H1 (cell line): ENCODE measurements at regions not wholly inside any gene's neighbourhood (a gene's known extent, or its start where the extent isn't known, plus 50 kb on each side); places are given as distances from the start of the nearest gene placed in this dataset.

ENCODE experiments used
- CTCF ChIA-PET: fragments of 300-600 bp; sonication (Branson Sonifier 250); formaldehyde crosslinking; loops from one replicate; lab custom pipeline; 2021; ENCODE audit not compliant: partially characterized antibody; lab: Charles Lee
- POLR2A ChIA-PET: fragments of 300-600 bp; sonication (Branson Sonifier 250); formaldehyde crosslinking; loops from one replicate; lab custom pipeline; 2021; ENCODE audit warnings: inconsistent platforms; ENCODE audit not compliant: partially characterized antibody; lab: Charles Lee
- DNase-seq, 2 experiments: peaks; one replicate each; pipeline versions ENCODE4 v3.0.0 to v3.0.0-alpha.2; 2010 to 2022; ENCODE audit warnings: low spot score in 2 of 2, low read depth in 1 of 2, mixed read lengths in 1 of 2
- FAIRE-seq: peaks from 2 replicates; lab custom pipeline; 2011; peaks lifted over from hg19 to GRCh38; lab: Jason Lieb, UNC
- H2AFZ ChIP-seq: 2 replicates; pipeline ENCODE4 v1.8.1; 2012; ENCODE audit warnings: low read length, inconsistent platforms
- H2AK5ac ChIP-seq: 2 replicates; pipeline ENCODE4 v1.6.1; 2013; ENCODE audit warnings: low read depth, low read length
- H2BK120ac ChIP-seq: replicated peaks from 2 replicates; pipeline ENCODE3; 2013; ENCODE audit warnings: low read depth, low read length, inconsistent platforms
- H2BK12ac ChIP-seq: 2 replicates; pipeline ENCODE4 v1.6.1; 2013; ENCODE audit warnings: low read depth, low read length
- H2BK15ac ChIP-seq: 2 replicates; pipeline ENCODE4 v1.6.1; 2013; ENCODE audit warnings: low read length
- H2BK20ac ChIP-seq: 2 replicates; pipeline ENCODE4 v1.6.1; 2013; ENCODE audit warnings: low read length
- H2BK5ac ChIP-seq: 2 replicates; pipeline ENCODE4 v1.6.1; 2013; ENCODE audit warnings: low read depth, low read length
- H3K14ac ChIP-seq: 2 replicates; pipeline ENCODE4 v1.6.1; 2013; ENCODE audit warnings: inconsistent platforms; ENCODE audit not compliant: insufficient read length
- H3K18ac ChIP-seq: 2 replicates; pipeline ENCODE4 v1.6.1; 2013; ENCODE audit warnings: low read length; ENCODE audit errors: extremely low read depth
- H3K23ac ChIP-seq: 2 replicates; pipeline ENCODE4 v1.6.1; 2013; ENCODE audit warnings: inconsistent platforms; ENCODE audit not compliant: insufficient read length
- H3K23me2 ChIP-seq: 2 replicates; pipeline ENCODE4 v1.6.1; 2013; ENCODE audit warnings: low read depth, low read length
- H3K27ac ChIP-seq: 2 replicates; pipeline ENCODE4 v1.6.1; 2011; ENCODE audit warnings: low read depth, low read length, inconsistent platforms
- H3K27me3 ChIP-seq, 4 experiments: replicated peaks in 1 of 4; 1 replicate in 1 of 4; 2 replicates in 3 of 4; pipeline versions ENCODE4 v1.6.1 to v1.8.1; 2011 to 2013; ENCODE audit warnings: low read length in 3 of 4, mild to moderate bottlenecking in 3 of 4, inconsistent platforms in 2 of 4, mixed read lengths in 2 of 4, moderate library complexity in 1 of 4; ENCODE audit not compliant: control insufficient read depth in 3 of 4, insufficient read depth in 3 of 4; ENCODE audit errors: extremely low read depth in 1 of 4
- H3K36me3 ChIP-seq, 4 experiments: 2 replicates each; pipeline versions ENCODE4 v1.6.1 to v1.8.1; 2011 to 2013; ENCODE audit warnings: mild to moderate bottlenecking in 4 of 4, low read length in 3 of 4, moderate library complexity in 2 of 4, control low read depth in 1 of 4, inconsistent platforms in 1 of 4; ENCODE audit not compliant: insufficient read depth in 4 of 4, control insufficient read depth in 2 of 4
- H3K4ac ChIP-seq: replicated peaks from 2 replicates; pipeline ENCODE3; 2013; ENCODE audit warnings: low read length, low read depth, mixed read lengths, inconsistent platforms; ENCODE audit not compliant: insufficient read length
- H3K4me1 ChIP-seq, 4 experiments: replicated peaks in 1 of 4; 1 replicate in 1 of 4; 2 replicates in 3 of 4; pipeline versions ENCODE4 v1.6.1 to v1.8.1; 2011 to 2013; ENCODE audit warnings: low read length in 3 of 4, inconsistent platforms in 2 of 4, mixed read lengths in 1 of 4; ENCODE audit not compliant: insufficient read depth in 4 of 4, control insufficient read depth in 3 of 4
- H3K4me2 ChIP-seq, 2 experiments: 2 replicates each; pipeline versions ENCODE4 v1.6.1 to v1.8.1; 2011 to 2013; ENCODE audit warnings: low read depth in 2 of 2, low read length in 2 of 2, control low read depth in 1 of 2, inconsistent platforms in 1 of 2, mild to moderate bottlenecking in 1 of 2; ENCODE audit not compliant: insufficient read depth in 1 of 2
- H3K4me3 ChIP-seq, 4 experiments: fragments of 200-600, 300-600 bp in 1 of 4; sonication (generic), shearing (Covaris generic), sonication (Bioruptor Twin) in 1 of 4; 2 replicates each; pipeline versions ENCODE4 v1.5.1 to v1.8.1; 2011 to 2016; ENCODE audit warnings: low read length in 4 of 4, low read depth in 3 of 4, control low read depth in 2 of 4, inconsistent platforms in 2 of 4, mild to moderate bottlenecking in 2 of 4, mixed read lengths in 1 of 4, moderate library complexity in 1 of 4; ENCODE audit not compliant: insufficient read depth in 2 of 4; ENCODE audit errors: extremely low read depth in 1 of 4
- H3K56ac ChIP-seq: replicated peaks from 2 replicates; pipeline ENCODE3; 2013; ENCODE audit warnings: low read depth, mild to moderate bottlenecking, mixed read lengths, low read length, inconsistent platforms; ENCODE audit not compliant: insufficient read length
- H3K79me1 ChIP-seq: 2 replicates; pipeline ENCODE4 v1.6.1; 2013; ENCODE audit warnings: low read depth, low read length, control low read depth
- H3K79me2 ChIP-seq, 2 experiments: 2 replicates each; pipeline versions ENCODE4 v1.6.1 to v1.8.1; 2012 to 2013; ENCODE audit warnings: low read length in 2 of 2, mild to moderate bottlenecking in 2 of 2, inconsistent platforms in 1 of 2; ENCODE audit not compliant: insufficient read depth in 2 of 2, control insufficient read depth in 1 of 2
- H3K9ac ChIP-seq, 4 experiments: replicated peaks in 1 of 4; 1 replicate in 1 of 4; 2 replicates in 3 of 4; pipeline versions ENCODE4 v1.6.1 to v1.8.1; 2011 to 2013; ENCODE audit warnings: low read depth in 3 of 4, low read length in 3 of 4, control low read depth in 2 of 4, mild to moderate bottlenecking in 2 of 4, moderate library complexity in 2 of 4, inconsistent platforms in 1 of 4; ENCODE audit errors: extremely low read depth in 1 of 4
- H3K9me3 ChIP-seq, 2 experiments: 2 replicates each; pipeline versions ENCODE4 v1.6.1 to v1.8.1; 2012 to 2013; ENCODE audit warnings: mild to moderate bottlenecking in 2 of 2, moderate library complexity in 2 of 2, control low read depth in 1 of 2, inconsistent platforms in 1 of 2, low read depth in 1 of 2, low read length in 1 of 2, mixed read lengths in 1 of 2; ENCODE audit not compliant: insufficient read depth in 2 of 2
- H4K20me1 ChIP-seq, 2 experiments: replicated peaks in 1 of 2; 2 replicates each; pipeline versions ENCODE3 to v1.8.1; 2011 to 2013; ENCODE audit warnings: inconsistent platforms in 2 of 2, low read length in 2 of 2, mild to moderate bottlenecking in 1 of 2; ENCODE audit not compliant: insufficient read depth in 2 of 2, control insufficient read depth in 1 of 2
- H4K5ac ChIP-seq: 2 replicates; pipeline ENCODE4 v1.6.1; 2013; ENCODE audit warnings: low read length, low read depth, mixed read lengths, inconsistent platforms; ENCODE audit not compliant: insufficient read length
- H4K8ac ChIP-seq: 2 replicates; pipeline ENCODE4 v1.8.0; 2013; ENCODE audit warnings: mild to moderate bottlenecking, moderate library complexity, low read length, inconsistent platforms; ENCODE audit not compliant: insufficient read depth; ENCODE audit errors: extremely low read depth
- H4K91ac ChIP-seq: replicated peaks from 2 replicates; pipeline ENCODE3; 2013; ENCODE audit warnings: low read length, mixed read lengths, inconsistent platforms; ENCODE audit not compliant: insufficient read length
- EGR1 ChIP-seq: IDR thresholded peaks from 2 replicates; pipeline ENCODE4 v1.6.1; 2011; ENCODE audit warnings: low read depth, low read length, borderline replicate concordance
- GTF2F1 ChIP-seq: IDR thresholded peaks from 2 replicates; pipeline ENCODE4 v1.6.1; 2012; ENCODE audit warnings: low read depth, low read length, improper control_type of control experiment, borderline replicate concordance
- POLR2A ChIP-seq, 2 experiments: IDR thresholded peaks; 1 replicate in 1 of 2; 2 replicates in 1 of 2; pipeline ENCODE4 v1.6.1; 2011; ENCODE audit warnings: low read depth in 2 of 2, low read length in 2 of 2, mild to moderate bottlenecking in 2 of 2; ENCODE audit errors: control extremely low read depth in 1 of 2
- POU5F1 ChIP-seq: IDR thresholded peaks from 2 replicates; pipeline ENCODE4 v1.6.1; 2011; ENCODE audit warnings: low read depth, mild to moderate bottlenecking, low read length, moderate library complexity
- SRF ChIP-seq: IDR thresholded peaks from 2 replicates; pipeline ENCODE4 v1.6.1; 2011; ENCODE audit warnings: mild to moderate bottlenecking, low read depth, low read length, moderate library complexity
- TAF7 ChIP-seq: optimal IDR thresholded peaks from 2 replicates; pipeline ENCODE3; 2011; ENCODE audit warnings: low read depth, mild to moderate bottlenecking, inconsistent platforms, low read length, moderate library complexity, borderline replicate concordance
- YY1 ChIP-seq: IDR thresholded peaks from 2 replicates; pipeline ENCODE4 v1.6.1; 2011; ENCODE audit warnings: low read depth, mild to moderate bottlenecking, low read length
- WGBS, 2 experiments: shearing (Covaris generic) in 1 of 2; methylation state at CpG; one replicate each; pipeline versions ENCODE4 v1.1.6 to v1.1.7; 2013 to 2015; ENCODE audit warnings: low lambda C conversion rate in 2 of 2, mixed read lengths in 2 of 2, inconsistent platforms in 1 of 2, low coverage in 1 of 2, missing lambda C conversion rate in 1 of 2; ENCODE audit not compliant: insufficient replicate concordance in 2 of 2, insufficient coverage in 1 of 2, insufficient read length in 1 of 2; ENCODE audit errors: extremely low coverage in 1 of 2, missing lambda C conversion rate in 1 of 2; 5-methylcytosine and 5-hydroxymethylcytosine counted together

GRCh38 chr7:156480671-156481070, 159.9 kb upstream of the RNF32 start:
- Histone ChIP-seq H3K79me1 (no peaks in the 10 kb centered on the region), H3K14ac (no peak overlapping the region), H3K56ac (no peak overlapping the region), H4K8ac (0 out of 2 replicates have a peak overlapping the region, but pooled peaks have one; percentile 19), H2AFZ (no peak overlapping the region), H3K18ac (no peak overlapping the region), H2BK5ac (no peak overlapping the region), H3K27me3 (no peaks in the 10 kb centered on the region), H4K91ac (no peak overlapping the region), H3K9ac (no peak overlapping the region), H3K4me2 (no peak overlapping the region), H3K9me3 (no peaks in the 10 kb centered on the region), H4K5ac (no peak overlapping the region), H3K36me3 (no peaks in the 10 kb centered on the region), H2BK120ac (no peak overlapping the region), H3K23ac (no peak overlapping the region), H3K23me2 (no peaks in the 10 kb centered on the region), H4K20me1 (no peaks in the 10 kb centered on the region), H2BK20ac (no peak overlapping the region), H3K4me3 (no peak overlapping the region), H2BK15ac (no peak overlapping the region), H2AK5ac (no peak overlapping the region), H2BK12ac (no peak overlapping the region), H3K4ac (no peak overlapping the region), H3K4me1 (no peaks in the 10 kb centered on the region), H3K79me2 (no peaks in the 10 kb centered on the region), H3K27ac (no peak overlapping the region)
- CTCF ChIA-PET = interaction anchor here (0.7 kb wide), 1 partner anchor 245 kb away, joined by 3 read pairs; no protein-coding TSS in a partner anchor
- POLR2A ChIA-PET = no interaction called here
- DNase-seq (no peak), FAIRE-seq (no peak)
- 85% methylated on average over 12 of the region's 12 CpGs; no CpG with 5 or more reads in 1 of the 2 experiments for WGBS, 2 experiments
- TF ChIP-seq POLR2A (IDR thresholded peaks at IDR 0.05; ENCODE audit: control extremely low read depth in 1 of 2, low read depth in 2 of 2, low read length in 2 of 2) (no peak), YY1 (no peak), EGR1 (no peak), TAF7 (no peak), POU5F1 (no peak), SRF (no peak), GTF2F1 (no peak)
